Brain microvascular endothelial cell (primary cell): ENCODE measurements at regions not wholly inside any gene's neighbourhood (a gene's known extent, or its start where the extent isn't known, plus 50 kb on each side); places are given as distances from the start of the nearest gene placed in this dataset.

Source experiments
- DNase-seq: peaks from one replicate; pipeline ENCODE4 v3.0.0-alpha.2; 2020
- H3K27ac ChIP-seq: fragments of 250-450 bp; sonication (Bioruptor Pico); 2 replicates; pipeline ENCODE4 v1.5.1; 2020; ENCODE audit warnings: mild to moderate bottlenecking, moderate library complexity
- H3K27me3 ChIP-seq: fragments of 250-450 bp; sonication (Bioruptor Pico); replicated peaks from 2 replicates; pipeline ENCODE4 v1.5.1; 2020; ENCODE audit warnings: mild to moderate bottlenecking
- H3K36me3 ChIP-seq: fragments of 250-450 bp; sonication (Bioruptor Pico); replicated peaks from 2 replicates; pipeline ENCODE4 v1.5.1; 2020; ENCODE audit warnings: mild to moderate bottlenecking
- H3K4me3 ChIP-seq: 2 replicates; pipeline ENCODE4 v1.5.1; 2011; ENCODE audit warnings: low read depth, mild to moderate bottlenecking, control low read depth, low read length, moderate library complexity
- in situ Hi-C: cut with HindIII; loops from 2 replicates; pipeline ENCODE4 v1.10.0; 2017; ENCODE audit warnings: low sequenced_read_pairs, low pct_ligation_motif_present
- TF ChIP-seq, protein P1 (sequence below): IDR thresholded peaks from 2 replicates; pipeline ENCODE4 v1.5.1; 2011; ENCODE audit warnings: low read depth, mild to moderate bottlenecking, moderate library complexity, low read length, control low read depth, inconsistent platforms; ENCODE audit errors: missing control alignments

DNA sequence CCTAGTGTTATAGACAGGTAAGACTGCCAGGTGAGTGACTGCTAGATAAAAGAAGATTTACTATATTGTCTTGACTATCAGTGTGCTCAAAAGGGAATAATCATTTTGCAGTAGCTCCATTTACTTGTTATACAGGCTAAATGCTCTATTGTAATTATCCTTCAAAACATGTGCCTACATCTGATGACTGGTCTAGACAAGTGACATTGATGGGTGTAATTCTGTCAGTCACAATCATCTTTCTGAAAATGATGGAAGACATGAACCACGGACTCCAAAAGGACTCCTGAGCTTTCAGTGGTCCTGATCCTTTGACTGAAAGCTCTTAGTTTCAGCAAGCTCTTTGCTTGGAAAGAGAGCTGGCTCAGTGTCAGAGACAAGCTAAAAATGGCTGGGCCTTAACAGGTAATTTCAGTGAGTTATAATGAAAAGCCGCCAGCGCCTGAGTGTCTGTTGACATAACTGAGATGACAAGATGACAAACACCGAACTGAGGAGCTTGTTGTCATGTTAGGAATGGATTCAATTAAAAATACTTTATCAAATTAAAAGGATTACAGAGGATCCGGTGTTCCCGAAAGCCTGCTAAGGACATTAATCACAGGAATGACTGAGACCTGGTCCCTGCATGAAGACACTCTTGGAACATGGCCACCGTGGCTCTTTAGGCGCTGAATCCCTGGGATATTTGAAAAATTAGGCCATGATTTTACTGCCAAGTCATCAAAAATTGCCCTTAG, 141.7 kb downstream of the CMPK2 start:
- Histone ChIP-seq H3K27me3 (no peaks in the 10 kb centered on the region), H3K4me3 (no peak overlapping the region), H3K27ac (no peak overlapping the region), H3K36me3 (no peaks in the 10 kb centered on the region)
- TF ChIP-seq, protein P1, sequence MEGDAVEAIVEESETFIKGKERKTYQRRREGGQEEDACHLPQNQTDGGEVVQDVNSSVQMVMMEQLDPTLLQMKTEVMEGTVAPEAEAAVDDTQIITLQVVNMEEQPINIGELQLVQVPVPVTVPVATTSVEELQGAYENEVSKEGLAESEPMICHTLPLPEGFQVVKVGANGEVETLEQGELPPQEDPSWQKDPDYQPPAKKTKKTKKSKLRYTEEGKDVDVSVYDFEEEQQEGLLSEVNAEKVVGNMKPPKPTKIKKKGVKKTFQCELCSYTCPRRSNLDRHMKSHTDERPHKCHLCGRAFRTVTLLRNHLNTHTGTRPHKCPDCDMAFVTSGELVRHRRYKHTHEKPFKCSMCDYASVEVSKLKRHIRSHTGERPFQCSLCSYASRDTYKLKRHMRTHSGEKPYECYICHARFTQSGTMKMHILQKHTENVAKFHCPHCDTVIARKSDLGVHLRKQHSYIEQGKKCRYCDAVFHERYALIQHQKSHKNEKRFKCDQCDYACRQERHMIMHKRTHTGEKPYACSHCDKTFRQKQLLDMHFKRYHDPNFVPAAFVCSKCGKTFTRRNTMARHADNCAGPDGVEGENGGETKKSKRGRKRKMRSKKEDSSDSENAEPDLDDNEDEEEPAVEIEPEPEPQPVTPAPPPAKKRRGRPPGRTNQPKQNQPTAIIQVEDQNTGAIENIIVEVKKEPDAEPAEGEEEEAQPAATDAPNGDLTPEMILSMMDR, result no peak
- no peak for DNase-seq
- in situ Hi-C loops, result no loop called here

DNA sequence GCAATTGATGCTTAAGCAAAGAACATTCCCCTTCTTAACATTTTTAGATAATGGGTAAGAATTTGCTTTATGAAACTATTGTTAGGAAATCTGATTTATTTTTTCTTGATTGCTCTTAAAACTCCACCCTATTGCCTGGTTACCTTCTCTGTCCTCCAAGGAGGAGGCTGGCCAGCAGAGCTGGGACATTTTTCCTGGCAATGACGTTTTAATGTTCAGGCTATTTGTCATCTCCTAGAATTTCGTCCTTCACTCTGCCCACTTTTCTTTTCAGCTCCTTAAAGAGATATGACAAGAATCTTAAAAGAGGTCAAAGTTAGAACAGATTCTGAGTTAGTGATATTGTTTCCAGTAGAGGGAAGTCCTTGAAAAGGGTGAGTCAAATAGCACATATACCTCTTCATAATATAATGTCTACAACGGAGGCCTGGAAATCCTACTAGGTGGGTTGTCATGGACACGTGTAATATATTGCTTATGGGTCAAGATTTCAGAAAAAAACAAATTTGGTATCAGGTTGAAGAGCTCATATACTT, 141.0 kb downstream of the CMPK2 start:
- in situ Hi-C loops, result no loop called here
- H3K27me3 ChIP-seq, result no peaks in the 10 kb centered on the region
- H3K4me3 ChIP-seq, result no peak overlapping the region
- DNase-seq, result no peak
- H3K27ac ChIP-seq, result no peak overlapping the region
- TF ChIP-seq, protein P1, result no peak
- H3K36me3 ChIP-seq, result no peaks in the 10 kb centered on the region

DNA sequence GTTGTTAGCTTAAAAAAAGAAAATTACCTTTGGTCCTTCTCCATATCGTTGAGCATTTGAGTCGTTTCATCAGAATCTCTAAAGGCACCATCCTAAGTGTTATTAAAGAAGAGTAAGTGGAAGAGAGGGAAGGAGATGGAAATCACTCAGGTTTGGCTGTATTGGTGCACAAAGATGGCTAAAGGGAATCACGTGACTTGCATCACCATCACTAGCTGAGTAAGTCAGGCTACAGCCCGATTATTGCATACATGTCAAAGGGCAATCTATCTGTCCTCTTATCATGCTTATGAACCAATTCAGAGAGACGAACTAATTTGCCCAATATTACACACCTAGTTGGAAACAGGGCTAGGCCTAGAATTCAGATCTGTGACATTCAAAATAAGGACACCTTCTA, 137.6 kb downstream of the CMPK2 start:
- in situ Hi-C loops, result no loop called here

DNA sequence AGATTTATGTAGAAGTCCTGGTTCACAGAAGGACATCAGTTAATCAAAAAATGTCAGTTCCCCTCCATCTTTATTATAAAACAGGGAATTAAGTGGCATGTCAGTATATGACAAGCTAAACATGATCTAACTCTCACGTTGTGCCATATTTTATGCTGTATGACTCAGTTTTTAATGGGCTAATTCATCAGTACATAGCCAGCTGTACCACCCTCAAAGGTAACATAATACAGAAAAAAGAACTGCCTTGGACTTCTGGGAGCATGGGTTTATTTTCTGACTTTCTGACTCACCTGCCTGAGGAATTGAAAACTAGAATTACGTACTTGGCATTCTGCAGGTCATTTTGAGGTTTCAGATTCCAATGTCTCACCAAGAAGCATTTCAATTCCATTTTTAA, 135.7 kb downstream of the CMPK2 start:
- DNase-seq, result no peak
- TF ChIP-seq, protein P1, result no peak
- in situ Hi-C loops, result no loop called here
- Histone ChIP-seq H3K27me3 (no peaks in the 10 kb centered on the region), H3K27ac (no peak overlapping the region), H3K4me3 (no peak overlapping the region), H3K36me3 (no peaks in the 10 kb centered on the region)

More for the DNA sequence above, 137.6 kb downstream of the CMPK2 start:
- TF ChIP-seq, protein P1, result no peak
- no peak for DNase-seq
- no peak overlapping the region for H3K27ac ChIP-seq
- no peak overlapping the region for H3K4me3 ChIP-seq
- no peaks in the 10 kb centered on the region for H3K36me3 ChIP-seq
- H3K27me3 ChIP-seq, result no peaks in the 10 kb centered on the region

DNA sequence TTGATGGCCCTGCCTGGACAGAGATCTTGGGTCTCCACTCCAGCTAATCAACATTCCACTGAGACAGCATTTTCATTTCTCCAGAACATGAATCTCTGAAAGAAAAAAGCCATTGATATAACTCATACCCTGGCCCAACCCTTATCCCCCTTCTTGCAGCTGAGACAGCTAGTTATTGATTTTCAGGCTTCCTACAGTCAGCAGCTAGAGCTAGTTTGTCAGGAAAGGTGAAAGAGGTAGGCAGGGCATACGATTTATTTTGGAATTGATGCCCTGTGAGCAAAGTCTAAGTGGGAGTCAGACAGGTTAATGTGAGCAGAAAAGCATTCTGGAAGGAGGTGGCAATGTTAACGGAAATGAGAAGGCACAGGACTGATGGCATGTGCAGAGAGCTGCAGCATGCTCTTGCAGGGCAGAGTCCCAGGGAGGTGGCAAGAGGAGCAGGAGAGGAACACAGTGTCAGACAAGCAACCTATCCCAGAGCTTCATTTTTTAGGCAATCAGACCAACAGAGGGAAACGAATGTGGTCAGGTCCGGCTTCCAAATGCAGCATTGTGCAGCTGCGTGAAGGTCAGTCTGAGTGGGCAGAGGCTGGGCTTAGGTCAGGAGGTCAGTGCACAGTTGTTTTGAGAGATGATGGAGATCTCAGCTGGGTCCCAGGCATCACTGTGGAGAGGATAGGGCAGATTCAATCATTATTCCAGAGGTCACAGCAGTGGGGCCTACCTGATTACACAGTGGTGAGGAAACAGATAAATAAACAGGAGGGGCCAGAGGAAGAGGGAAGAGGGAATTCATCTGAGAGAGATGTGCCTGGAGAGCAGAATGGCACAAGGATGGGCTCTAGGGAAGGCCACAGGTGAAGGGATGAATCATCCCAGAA, 134.8 kb downstream of the CMPK2 start:
- TF ChIP-seq, protein P1, result no peak
- no peak for DNase-seq
- Histone ChIP-seq H3K4me3 (no peak overlapping the region), H3K36me3 (no peaks in the 10 kb centered on the region), H3K27me3 (no peaks in the 10 kb centered on the region), H3K27ac (no peak overlapping the region)
- in situ Hi-C loops, result no loop called here
